Muscle layer of colon (tissue), 2 donors: ENCODE measurements at regions not wholly inside any gene's neighbourhood (a gene's known extent, or its start where the extent isn't known, plus 50 kb on each side); places are given as distances from the start of the nearest gene placed in this dataset.
"Not testable (repeated sequence)": the region's sequence is repeated elsewhere in the genome, so short reads cannot be mapped to it uniquely, and the experiment has no call there.

Source experiments
- H3K27ac ChIP-seq: one replicate; pipeline ENCODE4 v1.7.0; 2013; ENCODE audit warnings: low read depth, mild to moderate bottlenecking, low read length, moderate library complexity
- H3K27me3 ChIP-seq, 2 donors: one replicate each; pipeline ENCODE4 v1.7.0; 2013; ENCODE audit warnings: low read length in 2 of 2, mild to moderate bottlenecking in 2 of 2; ENCODE audit not compliant: insufficient read depth in 2 of 2, control insufficient read depth in 1 of 2
- H3K36me3 ChIP-seq: one replicate; pipeline ENCODE4 v1.7.0; 2013; ENCODE audit warnings: mild to moderate bottlenecking, low read length; ENCODE audit not compliant: insufficient read depth
- H3K4me1 ChIP-seq: one replicate; pipeline ENCODE4 v1.7.0; 2013; ENCODE audit warnings: mild to moderate bottlenecking, low read length; ENCODE audit not compliant: insufficient read depth
- H3K4me3 ChIP-seq, 2 donors: one replicate each; pipeline ENCODE4 v1.7.0; 2013; ENCODE audit warnings: low read length in 2 of 2, low read depth in 1 of 2, mild to moderate bottlenecking in 1 of 2, moderate library complexity in 1 of 2
- H3K9ac ChIP-seq: one replicate; pipeline ENCODE4 v1.7.0; 2013; ENCODE audit warnings: low read length
- H3K9me3 ChIP-seq: one replicate; pipeline ENCODE4 v1.7.0; 2013; ENCODE audit warnings: mild to moderate bottlenecking, low read length
- donor health status: abdominal sarcoma.
- donor health status: Adenocarcinoma of cecum.

GRCh38 chr21:39004634-39005501, 178.4 kb downstream of the PSMG1 start:
- Histone ChIP-seq H3K27ac (peak overlapping the region; percentile 53), H3K9ac (no peak overlapping the region), H3K4me1 (peaks cover 14% of the 10 kb centered on the region), H3K36me3 (no peaks in the 10 kb centered on the region), H3K27me3 (no peaks in the 10 kb centered on the region), H3K4me3 (no peak overlapping the region), H3K9me3 (no peaks in the 10 kb centered on the region)

- Histone ChIP-seq H3K9ac (no peak overlapping the region), H3K27ac (no peak overlapping the region), H3K9me3 (no peaks in the 10 kb centered on the region), H3K36me3 (no peaks in the 10 kb centered on the region), H3K4me1 (peaks cover 14% of the 10 kb centered on the region), H3K4me3 (no peak overlapping the region), H3K27me3 (no peaks in the 10 kb centered on the region)
Observed at GRCh38 chr21:39003982-39004633, 179.1 kb downstream of the PSMG1 start.

GRCh38 chr21:39001341-39001740, 181.9 kb downstream of the PSMG1 start:
- no peaks in the 10 kb centered on the region for H3K9me3 ChIP-seq
- no peak overlapping the region for H3K27ac ChIP-seq
- peaks cover 14% of the 10 kb centered on the region for H3K4me1 ChIP-seq
- H3K4me3 ChIP-seq, result no peak overlapping the region
- H3K36me3 ChIP-seq, result no peaks in the 10 kb centered on the region
- H3K9ac ChIP-seq, result no peak overlapping the region
- no peaks in the 10 kb centered on the region for H3K27me3 ChIP-seq

GRCh38 chr21:39000496-39000895, 182.8 kb downstream of the PSMG1 start:
- Histone ChIP-seq H3K4me1 (peaks cover 13% of the 10 kb centered on the region), H3K27ac (no peak overlapping the region), H3K27me3 (no peaks in the 10 kb centered on the region), H3K9me3 (no peaks in the 10 kb centered on the region), H3K36me3 (no peaks in the 10 kb centered on the region), H3K9ac (no peak overlapping the region), H3K4me3 (no peak overlapping the region)

GRCh38 chr21:38999161-38999560, 184.1 kb downstream of the PSMG1 start:
- Histone ChIP-seq H3K27ac (no peak overlapping the region), H3K4me1 (peaks cover 2% of the 10 kb centered on the region), H3K9ac (no peak overlapping the region), H3K27me3 (no peaks in the 10 kb centered on the region), H3K9me3 (no peaks in the 10 kb centered on the region), H3K36me3 (no peaks in the 10 kb centered on the region), H3K4me3 (no peak overlapping the region)

- H3K4me3 ChIP-seq, H3K4me1 ChIP-seq, H3K9me3 ChIP-seq, H3K9ac ChIP-seq, H3K27me3 ChIP-seq, H3K27ac ChIP-seq, H3K36me3 ChIP-seq: not testable (repeated sequence)
Observed at GRCh38 chr21:38998281-38998680, 185.0 kb downstream of the PSMG1 start.

GRCh38 chr21:38997843-38998175, 185.4 kb downstream of the PSMG1 start:
- not testable (repeated sequence) for H3K36me3 ChIP-seq, H3K27ac ChIP-seq, H3K4me3 ChIP-seq, H3K9ac ChIP-seq, H3K27me3 ChIP-seq, H3K9me3 ChIP-seq
- peaks cover 12% of the 10 kb centered on the region for H3K4me1 ChIP-seq

GRCh38 chr21:38997051-38997842, 186.0 kb downstream of the PSMG1 start:
- Histone ChIP-seq H3K36me3 (no peaks in the 10 kb centered on the region), H3K27ac (no peak overlapping the region), H3K4me3 (no peak overlapping the region), H3K27me3 (no peaks in the 10 kb centered on the region), H3K4me1 (peaks cover 12% of the 10 kb centered on the region), H3K9me3 (no peaks in the 10 kb centered on the region), H3K9ac (no peak overlapping the region)

- H3K4me1 ChIP-seq, result peaks cover 13% of the 10 kb centered on the region
- no peak overlapping the region for H3K27ac ChIP-seq
- H3K36me3 ChIP-seq, result no peaks in the 10 kb centered on the region
- H3K4me3 ChIP-seq, result no peak overlapping the region
- no peaks in the 10 kb centered on the region for H3K9me3 ChIP-seq
- no peaks in the 10 kb centered on the region for H3K27me3 ChIP-seq
- no peak overlapping the region for H3K9ac ChIP-seq
Observed at GRCh38 chr21:38996355-38996754, 186.9 kb downstream of the PSMG1 start.

- no peaks in the 10 kb centered on the region for H3K36me3 ChIP-seq
- H3K9ac ChIP-seq, result no peak overlapping the region
- no peaks in the 10 kb centered on the region for H3K27me3 ChIP-seq
- H3K4me3 ChIP-seq, result no peak overlapping the region
- peaks cover 19% of the 10 kb centered on the region for H3K4me1 ChIP-seq
- no peak overlapping the region for H3K27ac ChIP-seq
- no peaks in the 10 kb centered on the region for H3K9me3 ChIP-seq
Observed at GRCh38 chr21:38995731-38996130, 187.5 kb downstream of the PSMG1 start.

- no peaks in the 10 kb centered on the region for H3K9me3 ChIP-seq
- no peak overlapping the region for H3K4me3 ChIP-seq
- H3K27me3 ChIP-seq, result no peaks in the 10 kb centered on the region
- peaks cover 25% of the 10 kb centered on the region for H3K4me1 ChIP-seq
- H3K27ac ChIP-seq, result no peak overlapping the region
- H3K9ac ChIP-seq, result no peak overlapping the region
- H3K36me3 ChIP-seq, result no peaks in the 10 kb centered on the region
Observed at GRCh38 chr21:38995071-38995669, 188.1 kb downstream of the PSMG1 start.
